GM12878 (cell line): ENCODE measurements at regions not wholly inside any gene's neighbourhood (a gene's known extent, or its start where the extent isn't known, plus 50 kb on each side); places are given as distances from the start of the nearest gene placed in this dataset.

Experiments
- ATAC-seq: fragments of 200-7000 bp; cut with Tn5 transposase; 3 replicates; pipeline ENCODE4 v1.9.1; 2020; ENCODE audit warnings: mild to moderate bottlenecking, moderate library complexity
- BruUV-seq: library from RNA; stranded (reverse); fragments of 400-500 nt; replicated peaks from 2 replicates; lab custom pipeline; 2021; lab: Mats Ljungman, UMichigan
- CTCF ChIA-PET: fragments of 300-600 bp; sonication (Branson Sonifier 250); formaldehyde crosslinking; extraction: SDS; loops from one replicate; lab custom pipeline; 2021; ENCODE audit warnings: inconsistent platforms; lab: Yijun Ruan, JAX
- POLR2A ChIA-PET: fragments of 350-600 bp; formaldehyde crosslinking; extraction: SDS; loops from one replicate; lab custom pipeline; 2021; ENCODE audit warnings: inconsistent platforms; lab: Charles Lee
- RAD21 ChIA-PET: fragments of 300-600 bp; sonication (Branson Sonifier 250); formaldehyde crosslinking; loops from one replicate; lab custom pipeline; 2023; ENCODE audit warnings: antibody characterized with exemption; ENCODE audit not compliant: unreplicated experiment; lab: Charles Lee
- SMC1A ChIA-PET: fragments of 300-600 bp; sonication (Branson Sonifier 250); formaldehyde crosslinking; loops from one replicate; lab custom pipeline; 2023; ENCODE audit not compliant: unreplicated experiment, uncharacterized antibody; lab: Charles Lee
- DNase-seq: peaks from one replicate; pipeline ENCODE4 v3.0.0-alpha.2; 2011; ENCODE audit warnings: low read depth, low spot score
- FAIRE-seq: peaks from 3 replicates; lab custom pipeline; 2011; peaks lifted over from hg19 to GRCh38; lab: Jason Lieb, UNC
- H2AFZ ChIP-seq: 2 replicates; pipeline ENCODE4 v1.6.0; 2011; ENCODE audit warnings: low read depth, low read length, control low read depth; ENCODE audit not compliant: control insufficient read depth
- H3K27ac ChIP-seq: 2 replicates; pipeline ENCODE4 v1.5.1; 2011; ENCODE audit warnings: control low read depth; ENCODE audit not compliant: control insufficient read depth, insufficient read depth
- H3K27me3 ChIP-seq, 2 experiments: replicated peaks in 1 of 2; 2 replicates each; pipeline versions ENCODE4 v1.6.0 to v1.6.1; 2011; ENCODE audit warnings: low read length in 1 of 2; ENCODE audit not compliant: control insufficient read depth in 2 of 2, insufficient read depth in 2 of 2
- H3K36me3 ChIP-seq, 2 experiments: 2 replicates each; pipeline ENCODE4 v1.5.1; 2011; ENCODE audit warnings: low read length in 1 of 2; ENCODE audit not compliant: control insufficient read depth in 2 of 2, insufficient read depth in 2 of 2
- H3K4me1 ChIP-seq: 2 replicates; pipeline ENCODE4 v1.6.1; 2011; ENCODE audit warnings: mild to moderate bottlenecking, low read length, moderate library complexity, mixed read lengths; ENCODE audit not compliant: control insufficient read depth, insufficient read depth
- H3K4me2 ChIP-seq: 2 replicates; pipeline ENCODE4 v1.6.0; 2011; ENCODE audit warnings: control low read depth; ENCODE audit not compliant: control insufficient read depth, insufficient read depth
- H3K4me3 ChIP-seq: fragments of 200-600 bp; sonication (generic); 2 replicates; pipeline ENCODE4 v1.5.1; 2016
- H3K79me2 ChIP-seq: 2 replicates; pipeline ENCODE4 v1.6.0; 2011; ENCODE audit warnings: low read length; ENCODE audit not compliant: control insufficient read depth, insufficient read depth
- H3K9ac ChIP-seq: 2 replicates; pipeline ENCODE4 v1.8.0; 2011; ENCODE audit warnings: low read length, control low read depth, mixed read lengths; ENCODE audit not compliant: control insufficient read depth, insufficient read depth
- H3K9me3 ChIP-seq: replicated peaks from 3 replicates; pipeline ENCODE4 v1.5.1; 2011; ENCODE audit warnings: mild to moderate bottlenecking, low read length; ENCODE audit not compliant: control insufficient read depth, insufficient read depth
- H4K20me1 ChIP-seq: 2 replicates; pipeline ENCODE4 v1.6.0; 2011; ENCODE audit not compliant: control insufficient read depth, insufficient read depth
- JUND ChIP-seq: IDR thresholded peaks from 2 replicates; pipeline ENCODE4 v1.6.1; 2012; ENCODE audit warnings: low read depth, mild to moderate bottlenecking, low read length, improper control_type of control experiment, moderate library complexity
- LARP7 ChIP-seq: fragments of 450-650 bp; IDR thresholded peaks from 2 replicates; pipeline ENCODE4 v1.6.1; 2017; ENCODE audit warnings: mild to moderate bottlenecking
- MYB ChIP-seq: fragments of 150-350 bp; IDR thresholded peaks from 2 replicates; pipeline ENCODE4 v1.6.1; 2014; ENCODE audit warnings: mild to moderate bottlenecking, low read depth, low read length, borderline replicate concordance
- RELA ChIP-seq: fragments of 450-650 bp; IDR thresholded peaks from 2 replicates; pipeline ENCODE4 v1.8.0; 2014; ENCODE audit warnings: borderline replicate concordance; ENCODE audit not compliant: partially characterized antibody
- SIN3A ChIP-seq: IDR thresholded peaks from 2 replicates; pipeline ENCODE4 v1.6.1; 2012; ENCODE audit warnings: low read depth, low read length, improper control_type of control experiment
- SPI1 ChIP-seq: IDR thresholded peaks from 2 replicates; pipeline ENCODE4 v1.6.1; 2011; ENCODE audit warnings: low read depth, mild to moderate bottlenecking, low read length, moderate library complexity, borderline replicate concordance; ENCODE audit not compliant: insufficient read depth
- YBX1 ChIP-seq: fragments of 450-650 bp; IDR thresholded peaks from 2 replicates; pipeline ENCODE4 v1.6.1; 2016; ENCODE audit warnings: antibody characterized with exemption
- ZNF24 ChIP-seq: fragments of 450-650 bp; IDR thresholded peaks from 2 replicates; pipeline ENCODE4 v1.6.1; 2017; ENCODE audit warnings: antibody characterized with exemption, mild to moderate bottlenecking
- in situ Hi-C: fragments of 300-500 bp; cut with MboI; formaldehyde crosslinking; loops from 9 replicates; pipeline ENCODE4 v1.14.3; 2018; ENCODE audit warnings: mixed read lengths
- intact Hi-C: fragments of 100-400 bp; cut with micrococcal nuclease; formaldehyde crosslinking; loops from one replicate; pipeline ENCODE4 v1.14.2; 2022; ENCODE audit not compliant: unreplicated experiment
- TF ChIP-seq, protein P1 (sequence below): fragments of 450-650 bp; conservative IDR thresholded peaks from 2 replicates; pipeline ENCODE4 v1.6.1; 2017; ENCODE audit warnings: mild to moderate bottlenecking, moderate library complexity
- TF ChIP-seq, protein P2 (sequence below): fragments of 450-650 bp; IDR thresholded peaks from 2 replicates; pipeline ENCODE4 v1.6.1; 2017; ENCODE audit warnings: borderline replicate concordance
- TF ChIP-seq, protein P3 (sequence below): fragments of 450-650 bp; IDR thresholded peaks from 2 replicates; pipeline ENCODE4 v1.6.1; 2016; ENCODE audit warnings: mild to moderate bottlenecking
- TF ChIP-seq, protein P4 (sequence below): IDR thresholded peaks from 2 replicates; pipeline ENCODE4 v1.6.1; 2012; ENCODE audit warnings: improper control_type of control experiment, low read depth, low read length; ENCODE audit not compliant: insufficient replicate concordance

DNA sequence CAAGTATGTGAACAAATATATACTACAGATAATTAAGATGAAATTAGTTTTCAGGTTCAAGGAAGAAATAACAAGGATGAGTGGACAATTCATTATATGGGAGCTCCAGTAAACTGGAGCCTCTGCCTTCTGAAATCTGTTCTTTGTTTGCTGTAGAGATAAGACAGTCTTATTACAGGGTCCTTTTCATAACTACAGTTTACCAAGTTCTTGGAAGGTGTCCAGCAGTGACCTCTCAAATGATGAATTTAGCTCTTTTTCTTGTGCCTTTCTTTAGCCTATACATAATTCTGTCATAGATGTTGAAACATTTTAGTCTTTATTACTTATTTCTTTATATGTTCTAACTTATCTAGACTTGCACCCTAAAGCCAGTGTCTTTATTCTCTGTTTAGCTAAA, 89.7 kb upstream of the GBE1 start:
- no peak for ATAC-seq
- no peak for TF ChIP-seq SIN3A
- TF ChIP-seq YBX1: no peak
- TF ChIP-seq, protein P1, sequence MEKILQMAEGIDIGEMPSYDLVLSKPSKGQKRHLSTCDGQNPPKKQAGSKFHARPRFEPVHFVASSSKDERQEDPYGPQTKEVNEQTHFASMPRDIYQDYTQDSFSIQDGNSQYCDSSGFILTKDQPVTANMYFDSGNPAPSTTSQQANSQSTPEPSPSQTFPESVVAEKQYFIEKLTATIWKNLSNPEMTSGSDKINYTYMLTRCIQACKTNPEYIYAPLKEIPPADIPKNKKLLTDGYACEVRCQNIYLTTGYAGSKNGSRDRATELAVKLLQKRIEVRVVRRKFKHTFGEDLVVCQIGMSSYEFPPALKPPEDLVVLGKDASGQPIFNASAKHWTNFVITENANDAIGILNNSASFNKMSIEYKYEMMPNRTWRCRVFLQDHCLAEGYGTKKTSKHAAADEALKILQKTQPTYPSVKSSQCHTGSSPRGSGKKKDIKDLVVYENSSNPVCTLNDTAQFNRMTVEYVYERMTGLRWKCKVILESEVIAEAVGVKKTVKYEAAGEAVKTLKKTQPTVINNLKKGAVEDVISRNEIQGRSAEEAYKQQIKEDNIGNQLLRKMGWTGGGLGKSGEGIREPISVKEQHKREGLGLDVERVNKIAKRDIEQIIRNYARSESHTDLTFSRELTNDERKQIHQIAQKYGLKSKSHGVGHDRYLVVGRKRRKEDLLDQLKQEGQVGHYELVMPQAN: no peak
- TF ChIP-seq ZNF24: no peak
- no peak for TF ChIP-seq RELA
- no peak for TF ChIP-seq JUND
- TF ChIP-seq, protein P2, sequence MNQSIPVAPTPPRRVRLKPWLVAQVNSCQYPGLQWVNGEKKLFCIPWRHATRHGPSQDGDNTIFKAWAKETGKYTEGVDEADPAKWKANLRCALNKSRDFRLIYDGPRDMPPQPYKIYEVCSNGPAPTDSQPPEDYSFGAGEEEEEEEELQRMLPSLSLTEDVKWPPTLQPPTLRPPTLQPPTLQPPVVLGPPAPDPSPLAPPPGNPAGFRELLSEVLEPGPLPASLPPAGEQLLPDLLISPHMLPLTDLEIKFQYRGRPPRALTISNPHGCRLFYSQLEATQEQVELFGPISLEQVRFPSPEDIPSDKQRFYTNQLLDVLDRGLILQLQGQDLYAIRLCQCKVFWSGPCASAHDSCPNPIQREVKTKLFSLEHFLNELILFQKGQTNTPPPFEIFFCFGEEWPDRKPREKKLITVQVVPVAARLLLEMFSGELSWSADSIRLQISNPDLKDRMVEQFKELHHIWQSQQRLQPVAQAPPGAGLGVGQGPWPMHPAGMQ: no peak
- TF ChIP-seq, protein P3, sequence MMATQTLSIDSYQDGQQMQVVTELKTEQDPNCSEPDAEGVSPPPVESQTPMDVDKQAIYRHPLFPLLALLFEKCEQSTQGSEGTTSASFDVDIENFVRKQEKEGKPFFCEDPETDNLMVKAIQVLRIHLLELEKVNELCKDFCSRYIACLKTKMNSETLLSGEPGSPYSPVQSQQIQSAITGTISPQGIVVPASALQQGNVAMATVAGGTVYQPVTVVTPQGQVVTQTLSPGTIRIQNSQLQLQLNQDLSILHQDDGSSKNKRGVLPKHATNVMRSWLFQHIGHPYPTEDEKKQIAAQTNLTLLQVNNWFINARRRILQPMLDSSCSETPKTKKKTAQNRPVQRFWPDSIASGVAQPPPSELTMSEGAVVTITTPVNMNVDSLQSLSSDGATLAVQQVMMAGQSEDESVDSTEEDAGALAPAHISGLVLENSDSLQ: no peak
- TF ChIP-seq, protein P4, sequence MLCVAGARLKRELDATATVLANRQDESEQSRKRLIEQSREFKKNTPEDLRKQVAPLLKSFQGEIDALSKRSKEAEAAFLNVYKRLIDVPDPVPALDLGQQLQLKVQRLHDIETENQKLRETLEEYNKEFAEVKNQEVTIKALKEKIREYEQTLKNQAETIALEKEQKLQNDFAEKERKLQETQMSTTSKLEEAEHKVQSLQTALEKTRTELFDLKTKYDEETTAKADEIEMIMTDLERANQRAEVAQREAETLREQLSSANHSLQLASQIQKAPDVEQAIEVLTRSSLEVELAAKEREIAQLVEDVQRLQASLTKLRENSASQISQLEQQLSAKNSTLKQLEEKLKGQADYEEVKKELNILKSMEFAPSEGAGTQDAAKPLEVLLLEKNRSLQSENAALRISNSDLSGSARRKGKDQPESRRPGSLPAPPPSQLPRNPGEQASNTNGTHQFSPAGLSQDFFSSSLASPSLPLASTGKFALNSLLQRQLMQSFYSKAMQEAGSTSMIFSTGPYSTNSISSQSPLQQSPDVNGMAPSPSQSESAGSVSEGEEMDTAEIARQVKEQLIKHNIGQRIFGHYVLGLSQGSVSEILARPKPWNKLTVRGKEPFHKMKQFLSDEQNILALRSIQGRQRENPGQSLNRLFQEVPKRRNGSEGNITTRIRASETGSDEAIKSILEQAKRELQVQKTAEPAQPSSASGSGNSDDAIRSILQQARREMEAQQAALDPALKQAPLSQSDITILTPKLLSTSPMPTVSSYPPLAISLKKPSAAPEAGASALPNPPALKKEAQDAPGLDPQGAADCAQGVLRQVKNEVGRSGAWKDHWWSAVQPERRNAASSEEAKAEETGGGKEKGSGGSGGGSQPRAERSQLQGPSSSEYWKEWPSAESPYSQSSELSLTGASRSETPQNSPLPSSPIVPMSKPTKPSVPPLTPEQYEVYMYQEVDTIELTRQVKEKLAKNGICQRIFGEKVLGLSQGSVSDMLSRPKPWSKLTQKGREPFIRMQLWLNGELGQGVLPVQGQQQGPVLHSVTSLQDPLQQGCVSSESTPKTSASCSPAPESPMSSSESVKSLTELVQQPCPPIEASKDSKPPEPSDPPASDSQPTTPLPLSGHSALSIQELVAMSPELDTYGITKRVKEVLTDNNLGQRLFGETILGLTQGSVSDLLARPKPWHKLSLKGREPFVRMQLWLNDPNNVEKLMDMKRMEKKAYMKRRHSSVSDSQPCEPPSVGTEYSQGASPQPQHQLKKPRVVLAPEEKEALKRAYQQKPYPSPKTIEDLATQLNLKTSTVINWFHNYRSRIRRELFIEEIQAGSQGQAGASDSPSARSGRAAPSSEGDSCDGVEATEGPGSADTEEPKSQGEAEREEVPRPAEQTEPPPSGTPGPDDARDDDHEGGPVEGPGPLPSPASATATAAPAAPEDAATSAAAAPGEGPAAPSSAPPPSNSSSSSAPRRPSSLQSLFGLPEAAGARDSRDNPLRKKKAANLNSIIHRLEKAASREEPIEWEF: no peak
- TF ChIP-seq MYB: no peak
- TF ChIP-seq LARP7: no peak
- TF ChIP-seq SPI1: no peak
- TF ChIP-seq, all 136 proteins: peak for 0
- SMC1A ChIA-PET: no interaction called here
- intact Hi-C loops: no loop called here
- DNase-seq: no peak
- in situ Hi-C loops: no loop called here
- Histone ChIP-seq H4K20me1 (no peaks in the 10 kb centered on the region), H3K36me3 (no peaks in the 10 kb centered on the region), H2AFZ (no peak overlapping the region), H3K4me3 (no peak overlapping the region), H3K27me3 (no peaks in the 10 kb centered on the region), H3K79me2 (no peaks in the 10 kb centered on the region), H3K9me3 (no peaks in the 10 kb centered on the region; the same call in 2 of the 3 replicates), H3K27ac (no peak overlapping the region), H3K9ac (no peak overlapping the region), H3K4me2 (no peak overlapping the region), H3K4me1 (no peaks in the 10 kb centered on the region)
- no TSS peak for BruUV-seq
- POLR2A ChIA-PET: no interaction called here
- no peak for FAIRE-seq
- CTCF ChIA-PET: no interaction called here
- RAD21 ChIA-PET: no interaction called here
